Superior temporal gyrus (tissue), 1 donor: ENCODE measurements at regions not wholly inside any gene's neighbourhood (a gene's known extent, or its start where the extent isn't known, plus 50 kb on each side); places are given as distances from the start of the nearest gene placed in this dataset.

Experiments used
- DNase-seq: peaks from one replicate; pipeline ENCODE4 v3.0.0-alpha.2; 2016; ENCODE audit errors: extremely low spot score

- DNase-seq, result no peak
Observed at GRCh38 chr11:70790671-70791300, 392.5 kb downstream of the CTTN start.

DNA sequence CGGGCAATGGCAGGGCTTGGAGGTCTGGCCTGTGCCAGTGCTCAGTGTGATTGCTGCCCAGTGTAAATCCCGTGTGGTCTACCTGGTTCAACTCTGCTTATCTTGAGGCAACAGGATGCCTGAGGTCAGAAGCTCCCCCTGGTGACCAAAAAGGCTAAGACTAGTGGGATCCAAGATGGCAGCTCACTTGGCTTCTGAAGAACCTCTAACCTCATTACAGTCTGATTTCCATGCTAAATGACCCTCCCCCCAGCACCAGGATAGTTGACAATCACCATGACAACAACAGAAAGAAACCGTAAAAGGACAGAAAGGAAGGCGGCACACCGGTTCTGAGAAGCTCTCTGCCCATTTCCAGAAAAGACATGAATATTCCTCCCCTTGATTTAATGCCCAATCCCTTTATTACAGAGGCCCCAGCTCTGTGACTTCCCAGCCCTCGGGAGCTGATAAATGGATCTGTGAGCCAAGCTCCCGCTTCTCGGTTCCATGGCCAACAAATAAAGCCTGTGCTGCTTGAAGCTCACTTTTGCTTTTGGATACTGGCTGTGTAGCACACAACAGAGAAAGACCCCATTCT lies 398.4 kb downstream of the CTTN start:
- no peak for DNase-seq

DNA sequence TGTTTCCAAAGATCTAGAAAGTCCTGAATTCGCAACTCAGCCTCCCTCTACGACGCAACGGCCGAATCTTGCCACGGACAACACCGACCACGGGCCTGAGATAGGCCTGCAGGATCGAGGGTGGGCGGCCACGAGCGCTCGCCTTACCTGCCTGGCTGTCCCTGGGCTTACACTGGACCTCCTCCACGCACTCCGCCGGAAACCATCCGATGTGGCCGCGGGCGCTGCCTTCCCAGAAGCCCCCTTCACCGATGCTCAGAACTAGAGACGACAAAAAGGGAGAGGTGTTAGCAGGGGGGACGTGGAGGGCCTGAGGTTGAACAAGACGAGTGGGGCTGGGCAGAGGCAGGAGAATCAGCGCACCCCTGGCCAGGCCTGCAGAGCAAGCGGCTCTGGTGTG lies 400.0 kb downstream of the CTTN start:
- DNase-seq, result no peak

DNA sequence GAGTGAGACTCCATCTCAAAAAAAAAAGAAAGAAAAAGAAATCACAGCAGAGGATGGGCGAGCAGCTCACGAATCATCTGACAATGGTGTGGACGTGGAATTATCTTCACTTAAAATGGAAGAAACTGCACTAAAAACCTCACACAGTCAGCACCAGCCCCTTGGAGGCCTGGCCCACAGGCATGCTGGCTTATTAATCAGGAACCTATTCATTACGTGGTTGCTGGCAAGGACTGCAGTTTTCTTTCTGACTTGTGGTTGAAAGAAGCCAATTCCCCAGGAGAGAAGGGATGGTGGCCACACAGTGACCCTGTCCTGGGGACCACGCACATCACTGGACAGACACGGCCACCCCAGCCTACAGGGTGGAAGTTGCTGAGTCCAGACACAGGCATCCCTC lies 401.1 kb downstream of the CTTN start:
- DNase-seq, result no peak

DNA sequence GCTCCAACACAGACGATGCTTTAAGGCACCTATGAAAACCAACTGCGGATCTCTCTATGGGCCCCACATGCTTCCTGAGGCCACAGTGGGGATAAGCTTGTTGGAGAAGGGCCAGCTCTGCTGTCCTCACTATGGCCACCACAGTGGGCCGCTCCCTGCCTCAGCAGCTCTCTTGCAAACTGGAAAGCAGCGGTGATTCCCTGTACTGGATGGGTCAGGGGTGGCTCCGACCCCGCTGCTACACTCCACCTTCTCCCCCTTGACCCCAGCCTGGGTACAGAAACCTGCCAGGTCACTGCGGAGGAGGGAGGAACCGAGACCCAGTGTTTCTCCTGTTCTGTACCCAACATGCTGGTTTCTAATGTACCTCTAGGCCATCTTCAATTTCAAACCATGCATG lies 403.9 kb downstream of the CTTN start:
- no peak for DNase-seq

DNA sequence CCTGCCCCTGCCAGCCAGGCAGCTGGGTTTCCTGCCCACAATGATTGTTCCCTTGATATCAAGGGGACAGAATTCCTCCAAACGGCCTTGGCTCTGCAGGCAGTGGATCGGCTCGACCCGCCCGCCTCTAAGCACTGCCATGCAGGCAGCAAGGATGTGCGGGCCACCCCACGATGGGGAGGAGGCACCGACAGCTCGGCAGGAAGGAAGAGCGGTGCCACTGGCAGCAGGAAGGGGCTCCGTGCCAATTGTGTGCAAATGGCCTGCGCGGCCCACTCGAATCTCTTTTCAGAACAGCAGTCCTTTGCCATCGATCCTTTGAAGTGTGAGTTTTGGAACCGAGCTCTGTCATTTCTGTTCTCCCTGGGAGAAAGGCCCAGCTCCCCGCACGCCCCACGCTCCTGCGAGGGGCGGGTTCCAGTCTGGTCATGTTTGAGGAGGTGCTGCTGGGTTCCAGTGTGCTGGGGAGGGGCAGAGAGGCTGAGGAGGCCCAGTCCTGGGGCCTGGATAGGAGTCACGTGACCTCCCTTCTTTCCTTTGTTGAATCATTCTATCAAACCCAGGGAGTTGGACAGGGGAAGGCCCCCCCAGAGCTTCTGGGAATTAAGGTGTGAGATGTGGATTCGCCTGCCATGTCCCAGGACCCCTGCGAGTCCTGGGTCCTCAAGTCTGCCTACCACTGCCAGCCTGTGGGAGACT lies 406.0 kb downstream of the CTTN start:
- DNase-seq, result peak; percentile 33

- no peak for DNase-seq
Observed at GRCh38 chr11:70805243-70805642, 406.9 kb downstream of the CTTN start.

GRCh38 chr11:70805971-70806370 lies 407.6 kb downstream of the CTTN start:
- no peak for DNase-seq

DNA sequence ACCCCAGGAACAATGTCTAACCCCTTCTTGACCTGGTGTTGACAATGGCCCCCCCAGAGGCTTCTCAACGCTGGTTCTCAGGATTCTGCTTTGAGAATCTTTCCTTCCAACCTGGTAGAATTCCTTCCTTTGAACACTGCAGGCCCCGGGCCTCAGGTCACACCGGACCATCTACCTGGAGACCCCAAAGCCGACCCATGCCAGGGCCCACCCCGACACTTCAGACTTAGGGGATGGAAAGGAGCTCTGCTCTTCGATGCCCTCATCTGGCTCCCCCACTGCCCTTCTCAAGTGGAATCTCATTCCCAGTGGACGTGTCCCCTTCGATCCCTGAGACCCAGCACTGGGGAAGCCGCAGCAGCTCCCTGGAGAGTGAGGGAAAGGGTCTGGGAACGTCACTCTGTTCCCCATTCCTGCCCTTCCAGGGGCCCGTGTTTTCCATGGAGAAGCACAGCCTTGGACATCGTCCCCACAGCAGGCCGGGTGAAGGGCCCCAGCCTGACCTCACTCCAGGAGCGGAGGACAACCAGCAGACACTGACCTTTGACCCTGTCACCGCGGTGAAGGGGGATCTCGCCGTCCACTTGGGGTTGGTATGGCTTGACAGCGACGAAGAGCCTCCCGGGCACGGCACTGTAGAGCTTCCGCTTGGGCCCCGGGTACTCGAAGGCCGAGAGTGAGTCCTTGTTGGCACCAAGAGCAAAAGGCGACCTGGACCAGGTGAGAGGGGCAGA lies 408.3 kb downstream of the CTTN start:
- DNase-seq, result no peak

DNA sequence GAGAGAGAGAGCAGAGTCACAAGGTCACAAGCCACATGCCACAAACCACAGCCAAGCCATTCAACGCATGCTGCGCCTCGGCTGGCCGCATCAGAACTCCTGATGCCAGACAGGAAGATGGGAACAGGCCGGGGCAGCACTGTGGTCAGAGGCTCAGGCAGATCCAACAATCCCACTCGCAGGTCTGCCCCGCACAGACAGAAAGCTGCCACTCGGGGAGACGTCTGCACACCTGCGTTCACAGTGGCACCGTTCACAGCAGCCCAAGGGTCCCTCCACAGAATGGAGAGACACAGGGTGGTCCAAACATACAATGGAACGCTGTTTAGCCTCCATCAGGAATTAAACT lies 408.8 kb downstream of the CTTN start:
- no peak for DNase-seq

DNA sequence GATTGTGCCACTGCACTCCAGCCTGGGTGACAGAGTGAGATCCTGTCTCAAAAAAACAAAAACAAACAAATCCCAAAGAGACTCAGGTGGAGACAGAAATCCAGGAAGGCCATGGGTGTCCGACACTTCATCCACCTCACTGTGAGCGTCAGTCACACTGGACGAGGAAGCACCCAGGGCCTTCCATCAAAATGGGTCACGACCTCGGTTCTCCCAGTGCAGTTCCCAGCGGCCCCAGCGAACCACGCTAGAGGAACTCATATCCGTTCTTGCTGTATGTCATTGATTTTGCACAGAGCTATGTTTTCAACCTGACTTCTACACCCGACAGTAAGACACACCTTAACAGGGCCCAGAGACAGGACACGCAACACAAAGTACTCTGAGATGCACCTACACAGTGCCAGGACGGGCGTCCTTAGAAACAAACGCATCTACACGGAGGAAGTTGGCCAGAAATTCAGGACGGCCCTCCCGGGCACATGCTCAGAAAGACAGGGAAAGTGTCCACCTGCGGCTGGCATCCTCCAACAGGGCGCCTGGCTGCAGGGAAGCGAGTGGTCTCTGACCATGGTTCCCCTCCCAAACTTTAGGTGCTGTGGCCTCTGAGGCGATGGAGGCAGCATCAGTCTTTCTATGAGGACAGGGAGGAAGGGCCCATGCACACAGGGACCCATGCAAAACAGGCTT lies 410.5 kb downstream of the CTTN start:
- no peak for DNase-seq

GRCh38 chr11:70810133-70810532 lies 411.8 kb downstream of the CTTN start:
- no peak for DNase-seq

GRCh38 chr11:70810681-70811080 lies 412.4 kb downstream of the CTTN start:
- DNase-seq, result no peak

DNA sequence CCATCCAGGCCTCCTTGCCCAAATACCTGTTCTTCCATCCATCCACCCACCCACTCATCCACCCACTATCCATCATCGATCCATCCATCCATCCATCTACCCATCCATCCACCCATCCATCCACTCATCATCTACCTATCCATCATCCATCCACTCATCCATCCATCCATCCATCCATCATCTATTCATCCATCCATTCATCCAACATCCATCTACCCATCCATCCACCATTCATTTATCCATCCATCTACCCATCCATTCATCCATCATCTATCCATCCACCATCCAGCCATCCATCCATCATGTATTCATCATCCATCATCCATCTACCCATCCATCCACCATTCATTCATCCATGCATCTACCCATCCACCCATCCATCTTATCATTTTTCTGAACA lies 413.2 kb downstream of the CTTN start:
- no peak for DNase-seq

DNA sequence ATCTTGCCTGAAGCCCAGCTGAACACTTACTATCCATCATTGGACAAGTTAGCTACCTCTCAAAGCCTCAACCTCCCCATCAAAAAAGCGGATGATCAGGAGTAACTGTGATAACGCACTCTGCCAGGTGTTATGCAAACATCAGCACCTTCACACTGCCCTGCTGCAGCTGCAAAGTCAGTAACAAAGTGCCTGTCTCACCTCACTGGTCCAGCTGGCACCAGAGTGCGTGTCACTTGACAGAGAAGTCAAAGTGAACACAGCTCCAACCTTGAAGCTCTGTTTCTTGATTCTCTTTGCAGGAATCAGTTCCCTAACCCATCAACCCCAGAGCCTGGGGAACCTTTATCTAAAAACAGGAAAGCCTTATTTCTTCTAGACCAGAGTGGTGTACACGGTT lies 413.6 kb downstream of the CTTN start:
- DNase-seq, result no peak

- no peak for DNase-seq
Observed at GRCh38 chr11:70812472-70812871, 414.1 kb downstream of the CTTN start.

DNA sequence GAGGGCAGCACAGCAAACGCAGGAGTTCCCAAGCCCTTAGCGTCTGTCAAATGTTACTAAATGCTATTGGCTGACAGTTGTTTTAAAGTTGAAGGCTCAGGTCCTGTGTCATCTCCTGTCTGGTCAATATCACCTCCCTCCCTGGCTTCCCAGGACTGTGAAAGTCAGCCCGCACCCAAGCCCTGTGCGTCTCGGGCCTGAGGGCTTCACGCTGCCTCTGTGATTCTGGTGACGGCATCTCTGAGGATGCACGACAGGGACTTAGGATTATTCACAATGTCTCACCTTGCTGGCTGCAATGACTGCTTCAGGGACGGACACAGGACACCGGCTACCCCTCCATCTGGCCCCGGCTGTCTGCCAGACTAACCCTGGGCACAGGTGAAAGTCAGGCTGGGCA lies 415.3 kb downstream of the CTTN start:
- no peak for DNase-seq

DNA sequence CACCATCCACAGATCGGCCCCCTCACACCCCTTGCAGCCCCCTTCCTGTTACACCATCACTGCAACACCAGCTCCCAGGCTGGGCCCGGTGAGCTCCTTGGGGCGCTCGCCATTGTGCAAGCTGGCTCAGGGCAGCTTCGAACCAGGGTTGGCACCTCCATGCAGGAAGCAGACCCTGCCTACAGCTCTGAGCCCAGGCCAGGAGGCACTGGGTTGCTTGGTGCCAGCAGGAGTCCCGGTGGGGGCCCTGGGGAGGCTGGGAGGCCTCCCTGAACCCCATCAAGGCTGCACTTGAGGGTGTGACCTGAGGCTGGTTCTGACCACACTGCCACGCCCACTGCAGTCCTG lies 417.1 kb downstream of the CTTN start:
- DNase-seq, result no peak

- DNase-seq, result no peak
Observed at GRCh38 chr11:70816156-70816678, 417.9 kb downstream of the CTTN start.

DNA sequence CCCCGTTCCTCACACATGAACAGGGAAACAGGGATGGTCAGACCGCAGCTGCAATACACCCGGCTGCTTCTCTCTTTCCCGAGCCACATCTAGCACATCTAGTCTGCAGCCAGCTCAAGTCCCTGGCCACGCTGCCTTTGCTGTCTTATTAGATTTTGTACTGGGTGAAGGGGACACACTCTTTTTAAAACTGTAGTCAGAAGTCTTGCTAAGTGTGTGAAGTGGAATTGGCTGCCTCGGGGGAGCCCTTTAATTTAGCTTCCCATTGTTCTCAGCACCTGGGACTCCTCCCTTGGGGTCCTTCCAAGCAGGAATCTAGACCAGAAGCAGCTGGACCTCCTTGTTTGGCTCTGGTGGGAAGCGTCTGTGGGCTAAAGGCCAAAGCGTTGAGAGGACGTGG lies 420.0 kb downstream of the CTTN start:
- no peak for DNase-seq

- no peak for DNase-seq
Observed at GRCh38 chr11:70819022-70819421, 420.7 kb downstream of the CTTN start.

- no peak for DNase-seq
Observed at GRCh38 chr11:70820311-70820710, 422.0 kb downstream of the CTTN start.
